Epithelial cell of proximal tubule (primary cell): ENCODE measurements at regions not wholly inside any gene's neighbourhood (a gene's known extent, or its start where the extent isn't known, plus 50 kb on each side); places are given as distances from the start of the nearest gene placed in this dataset.

Experiments used
- DNase-seq: peaks from one replicate; pipeline ENCODE4 v3.0.0-alpha.2; 2011; ENCODE audit warnings: low read depth
- H3K4me3 ChIP-seq: 2 replicates; pipeline ENCODE4 v1.5.1; 2011; ENCODE audit warnings: low read depth, mild to moderate bottlenecking, low read length
- CTCF ChIP-seq: conservative IDR thresholded peaks from 2 replicates; pipeline ENCODE4 v1.5.1; 2012; ENCODE audit warnings: low read depth, mild to moderate bottlenecking, low read length

DNA sequence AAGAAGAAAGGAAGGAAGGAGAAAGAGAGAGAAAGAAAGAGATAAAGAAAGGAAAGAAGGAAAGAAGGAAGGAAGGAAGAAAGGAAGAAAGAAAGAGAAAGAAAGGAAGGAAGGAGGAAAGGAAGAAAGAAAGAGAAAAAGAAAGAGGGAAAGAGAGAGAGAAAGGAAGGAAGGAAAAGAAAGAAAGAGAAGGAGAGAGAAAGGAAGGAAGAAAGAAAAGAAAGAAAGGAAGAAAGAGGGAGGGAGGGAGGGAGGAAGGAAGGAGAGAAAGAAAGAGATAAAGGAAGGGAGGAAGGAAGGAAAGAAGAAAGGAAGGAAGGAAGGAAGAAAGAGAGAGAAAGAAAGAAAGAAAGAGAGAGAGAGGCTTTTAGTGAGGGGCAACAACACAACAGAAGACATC is 135.1 kb upstream of the VSTM2B start:
- no peak overlapping the region for H3K4me3 ChIP-seq
- no peak for TF ChIP-seq CTCF
- DNase-seq = no peak

DNA sequence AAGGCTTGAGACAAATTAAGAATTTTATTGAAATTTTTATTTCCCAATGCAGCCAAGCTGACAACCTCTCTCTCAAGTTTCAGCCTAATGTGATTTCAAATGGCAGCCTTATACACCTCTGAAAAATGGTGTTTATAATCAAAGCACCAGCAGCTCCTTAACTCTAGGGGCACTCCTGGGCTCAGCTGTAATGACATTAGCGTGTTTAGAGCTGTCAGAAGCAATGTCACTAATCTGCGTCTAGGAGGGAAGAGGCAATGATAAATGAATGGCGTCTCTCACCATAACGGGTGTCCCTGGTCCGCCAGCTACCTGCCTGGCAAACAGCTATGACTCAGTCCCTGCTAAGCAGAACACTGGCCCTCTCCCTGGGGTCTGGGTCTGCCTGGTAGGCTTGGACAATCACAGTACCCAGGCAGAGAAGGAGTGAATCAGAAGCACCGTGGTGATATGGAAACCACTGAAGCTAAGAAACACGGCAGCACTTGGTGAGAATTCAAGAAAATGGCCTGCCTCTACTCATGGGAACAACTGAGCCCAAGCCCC is 131.8 kb upstream of the VSTM2B start:
- TF ChIP-seq CTCF = no peak
- H3K4me3 ChIP-seq = no peak overlapping the region
- DNase-seq = no peak

DNA sequence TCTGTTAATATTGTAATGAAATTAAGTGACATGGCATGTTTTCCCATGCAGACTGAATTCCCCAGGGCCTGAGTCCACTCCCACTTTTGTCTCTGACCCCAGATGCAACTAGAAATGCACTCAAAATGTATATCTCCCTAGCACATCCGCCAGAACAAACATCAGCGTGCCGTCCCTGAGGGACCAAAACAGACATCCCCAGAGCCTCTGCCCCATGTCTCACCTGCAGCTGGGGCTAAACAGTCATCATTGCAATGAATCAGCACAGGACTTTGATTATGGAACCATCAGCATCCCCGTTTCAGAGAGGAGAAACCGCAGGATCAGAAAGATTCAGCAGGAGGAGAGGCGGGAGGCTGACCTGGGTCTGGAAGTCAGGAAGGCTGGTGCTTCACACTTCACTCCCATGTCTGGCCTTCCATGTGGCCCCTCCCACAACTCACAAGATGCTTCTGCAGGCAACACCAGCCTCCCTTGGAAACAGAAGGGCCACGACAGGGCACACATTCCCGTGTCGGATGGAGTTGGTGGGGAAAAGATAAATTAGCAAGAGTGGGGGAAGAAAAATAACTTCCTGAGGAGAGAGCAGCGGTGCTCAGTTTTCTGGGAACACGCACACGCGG is 130.6 kb upstream of the VSTM2B start:
- DNase-seq = no peak
- H3K4me3 ChIP-seq = no peak overlapping the region
- no peak for TF ChIP-seq CTCF

DNA sequence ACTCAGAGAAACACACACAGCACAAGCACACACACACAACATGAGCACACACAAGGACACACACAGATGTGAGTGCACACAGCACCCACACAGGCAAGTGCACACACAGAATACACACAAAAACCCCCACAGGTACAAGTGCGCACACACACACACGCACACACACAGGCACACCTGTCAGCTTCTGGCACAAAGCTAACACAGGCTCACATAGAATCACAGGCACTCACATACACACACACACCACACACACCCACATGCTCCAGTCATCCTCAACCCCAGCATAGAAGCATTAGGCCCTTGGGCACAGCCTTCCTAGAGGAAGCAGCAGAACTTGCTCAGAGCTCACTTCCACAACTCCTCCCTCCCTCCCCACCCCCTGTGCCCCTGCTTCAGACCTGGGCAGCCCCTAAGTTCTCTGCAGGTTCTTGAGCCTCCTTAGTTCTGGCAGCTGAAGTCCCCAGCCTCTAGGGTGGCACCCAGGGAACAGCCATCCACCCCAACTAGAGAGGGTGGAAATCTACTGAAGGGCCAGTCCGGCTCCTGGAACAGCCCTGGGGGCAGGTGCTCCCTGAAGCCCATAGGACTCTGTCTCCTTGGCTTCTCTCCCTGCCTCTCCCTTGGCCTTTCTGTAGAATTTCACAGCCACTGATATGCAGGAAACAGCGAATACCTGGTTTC is 129.9 kb upstream of the VSTM2B start:
- TF ChIP-seq CTCF = no peak
- H3K4me3 ChIP-seq = no peak overlapping the region
- no peak for DNase-seq

- no peak overlapping the region for H3K4me3 ChIP-seq
- no peak for TF ChIP-seq CTCF
- DNase-seq = no peak
Observed at GRCh38 chr19:29396925-29397324, 128.9 kb upstream of the VSTM2B start.

- no peak for TF ChIP-seq CTCF
- no peak for DNase-seq
Observed at GRCh38 chr19:29397748-29398147, 128.0 kb upstream of the VSTM2B start.

DNA sequence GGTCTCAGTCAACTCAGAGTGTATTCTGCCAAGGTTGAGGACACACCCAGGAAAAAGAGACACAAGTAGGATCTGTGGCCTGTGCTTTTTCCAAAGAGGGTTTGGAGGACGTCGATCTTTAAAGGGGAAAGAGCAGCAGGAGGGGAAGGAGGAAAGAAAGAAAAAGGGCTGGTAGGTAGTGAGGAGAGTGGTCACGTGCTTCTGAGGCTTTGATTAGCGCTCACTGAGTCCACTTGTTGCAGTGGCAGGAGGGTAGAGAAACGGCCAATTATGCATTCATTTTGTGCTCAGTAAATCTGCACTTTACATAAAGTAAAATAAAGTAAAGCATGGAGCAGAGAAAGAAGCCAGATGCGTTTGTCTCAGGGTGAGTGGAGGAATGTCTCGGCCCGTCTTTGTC is 126.0 kb upstream of the VSTM2B start:
- DNase-seq = no peak
- H3K4me3 ChIP-seq = no peak overlapping the region
- no peak for TF ChIP-seq CTCF

More at GRCh38 chr19:29397748-29398147, 128.0 kb upstream of the VSTM2B start:
- no peak overlapping the region for H3K4me3 ChIP-seq
